B cell (primary cell): ENCODE measurements at regions not wholly inside any gene's neighbourhood (a gene's known extent, or its start where the extent isn't known, plus 50 kb on each side); places are given as distances from the start of the nearest gene placed in this dataset.

Experiments used
- ATAC-seq: fragments of 200-7000 bp; cut with Tn5 transposase; one replicate; pipeline ENCODE4 v1.10.0; 2021; ENCODE audit warnings: low read depth, mild to moderate bottlenecking, moderate number of reproducible peaks, moderate library complexity
- CTCF ChIA-PET: fragments of 350-600 bp; sonication (Branson Sonifier 250); formaldehyde crosslinking; loops from one replicate; lab custom pipeline; 2021; ENCODE audit warnings: antibody characterized with exemption, inconsistent platforms; lab: Charles Lee
- POLR2A ChIA-PET: fragments of 350-600 bp; sonication (Branson Sonifier 250); formaldehyde crosslinking; loops from one replicate; lab custom pipeline; 2021; ENCODE audit warnings: antibody characterized with exemption; lab: Charles Lee
- DNase-seq: peaks from one replicate; pipeline ENCODE4 v3.0.0; 2013
- H2AFZ ChIP-seq: 2 replicates; pipeline ENCODE4 v1.6.1; 2012; ENCODE audit warnings: mild to moderate bottlenecking, low read depth, low read length; ENCODE audit not compliant: insufficient read depth, poor library complexity, severe bottlenecking
- H3K27ac ChIP-seq, 2 donors: 1 replicate in 1 of 2; 2 replicates in 1 of 2; pipeline ENCODE4 v1.5.1; 2012 to 2013; ENCODE audit warnings: low read length in 2 of 2, mild to moderate bottlenecking in 2 of 2, moderate library complexity in 1 of 2
- H3K27me3 ChIP-seq, 4 experiments: fragments of 200-600 bp in 1 of 4; sonication (generic) in 1 of 4; replicated peaks in 1 of 4; 1 replicate in 2 of 4; 2 replicates in 2 of 4; pipeline versions ENCODE4 v1.6.1 to v1.7.0; 2013 to 2016; ENCODE audit warnings: low read length in 3 of 4, mild to moderate bottlenecking in 2 of 4, mixed read lengths in 1 of 4, moderate library complexity in 1 of 4; ENCODE audit not compliant: insufficient read depth in 4 of 4, control insufficient read depth in 3 of 4; ENCODE audit errors: control extremely low read depth in 1 of 4
- H3K36me3 ChIP-seq, 2 experiments: replicated peaks in 1 of 2; 1 replicate in 1 of 2; 2 replicates in 1 of 2; pipeline versions ENCODE4 v1.6.1 to v1.7.1; 2013; ENCODE audit warnings: low read length in 1 of 2; ENCODE audit not compliant: insufficient read depth in 2 of 2, control insufficient read depth in 1 of 2; ENCODE audit errors: control extremely low read depth in 1 of 2, extremely low read depth in 1 of 2
- H3K4me1 ChIP-seq, 2 donors: fragments of 200-600 bp in 1 of 2; sonication (generic) in 1 of 2; 1 replicate in 1 of 2; 2 replicates in 1 of 2; pipeline versions ENCODE4 v1.5.1 to v1.6.1; 2013 to 2017; ENCODE audit warnings: low read length in 2 of 2; ENCODE audit not compliant: control insufficient read depth in 2 of 2, insufficient read depth in 2 of 2
- H3K4me2 ChIP-seq: replicated peaks from 2 replicates; pipeline ENCODE3; 2012; ENCODE audit warnings: mild to moderate bottlenecking, low read depth, low read length; ENCODE audit not compliant: poor library complexity, severe bottlenecking
- H3K4me3 ChIP-seq, 5 experiments: fragments of 200-600 bp in 1 of 5; sonication (generic) in 1 of 5; 1 replicate in 3 of 5; 2 replicates in 2 of 5; pipeline versions ENCODE4 v1.5.1 to v1.7.0; 2011 to 2016; ENCODE audit warnings: low read length in 4 of 5, mild to moderate bottlenecking in 4 of 5, low read depth in 2 of 5, control low read depth in 1 of 5, moderate library complexity in 1 of 5; ENCODE audit not compliant: insufficient read depth in 1 of 5; ENCODE audit errors: control extremely low read depth in 1 of 5, extremely low read depth in 1 of 5
- H3K79me2 ChIP-seq: fragments of 200-600 bp; sonication (generic); one replicate; pipeline ENCODE4 v1.6.0; 2016; ENCODE audit warnings: low read length; ENCODE audit not compliant: control insufficient read depth, insufficient read depth
- H3K9ac ChIP-seq: fragments of 200-600 bp; sonication (generic); 2 replicates; pipeline ENCODE4 v1.6.1; 2017; ENCODE audit warnings: mild to moderate bottlenecking, low read length, moderate library complexity
- H3K9me3 ChIP-seq, 3 donors: one replicate each; pipeline versions ENCODE4 v1.6.1 to v1.7.1; 2013; ENCODE audit warnings: low read length in 2 of 3; ENCODE audit not compliant: control insufficient read depth in 2 of 3, insufficient read depth in 1 of 3; ENCODE audit errors: control extremely low read depth in 1 of 3
- H4K20me1 ChIP-seq: 2 replicates; pipeline ENCODE4 v1.6.0; 2012; ENCODE audit warnings: mild to moderate bottlenecking, low read length; ENCODE audit not compliant: insufficient read depth, control insufficient read depth, poor library complexity, severe bottlenecking
- H3K27ac Mint-ChIP-seq: one replicate; pipeline ENCODE4 v1.8.0; 2021; ENCODE audit warnings: mixed read lengths
- H3K27me3 Mint-ChIP-seq: one replicate; pipeline ENCODE4 v1.8.0; 2021; ENCODE audit warnings: mixed read lengths
- H3K4me1 Mint-ChIP-seq: one replicate; pipeline ENCODE4 v1.8.0; 2021; ENCODE audit warnings: mixed read lengths
- H3K4me3 Mint-ChIP-seq: one replicate; pipeline ENCODE4 v1.8.0; 2021; ENCODE audit warnings: mixed read lengths
- H3K9me3 Mint-ChIP-seq: one replicate; pipeline ENCODE4 v1.8.0; 2022; ENCODE audit warnings: mixed read lengths; ENCODE audit not compliant: insufficient read depth
- EZH2 ChIP-seq: IDR thresholded peaks from 2 replicates; pipeline ENCODE4 v1.6.1; 2012; ENCODE audit warnings: borderline replicate concordance, low read depth, mild to moderate bottlenecking, moderate library complexity, low read length; ENCODE audit not compliant: insufficient read depth, poor library complexity, severe bottlenecking
- WGBS: methylation state at CpG from one replicate; pipeline ENCODE4 v1.1.5; 2013; ENCODE audit warnings: missing lambda C conversion rate; ENCODE audit not compliant: insufficient coverage; 5-methylcytosine and 5-hydroxymethylcytosine counted together
- intact Hi-C: fragments of 100-400 bp; cut with micrococcal nuclease; formaldehyde crosslinking; loops from one replicate; pipeline ENCODE4 v1.10.0; 2022
- TF ChIP-seq, protein P1 (sequence below): fragments of 200-600 bp; IDR thresholded peaks from one replicate; pipeline ENCODE4 v1.8.0; 2022; ENCODE audit warnings: antibody characterized with exemption, mild to moderate bottlenecking

DNA sequence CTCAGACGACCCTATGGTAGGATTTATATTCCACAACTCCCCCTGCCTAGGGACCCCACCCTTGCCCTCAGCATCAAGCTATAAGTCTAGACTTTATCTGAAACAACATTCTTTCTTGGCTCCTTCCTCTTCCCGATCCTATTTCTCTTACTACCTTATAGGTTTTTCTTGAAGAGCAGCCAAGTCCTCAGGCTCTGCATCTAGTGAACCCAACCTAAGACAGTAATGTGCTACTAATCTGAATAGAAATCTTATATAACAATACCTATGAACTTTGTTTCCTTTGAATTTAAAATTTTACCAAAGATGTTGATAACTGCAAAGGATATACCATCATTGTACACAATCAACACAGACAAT is 96.7 kb upstream of the BMP4 start:
- ChIA-PET CTCF (interaction anchor here (0.6 kb wide), 1 partner anchor 619 kb away, joined by 3 read pairs; no protein-coding TSS in a partner anchor), POLR2A (no interaction called here)
- H3K4me3 ChIP-seq = no peak overlapping the region

DNA sequence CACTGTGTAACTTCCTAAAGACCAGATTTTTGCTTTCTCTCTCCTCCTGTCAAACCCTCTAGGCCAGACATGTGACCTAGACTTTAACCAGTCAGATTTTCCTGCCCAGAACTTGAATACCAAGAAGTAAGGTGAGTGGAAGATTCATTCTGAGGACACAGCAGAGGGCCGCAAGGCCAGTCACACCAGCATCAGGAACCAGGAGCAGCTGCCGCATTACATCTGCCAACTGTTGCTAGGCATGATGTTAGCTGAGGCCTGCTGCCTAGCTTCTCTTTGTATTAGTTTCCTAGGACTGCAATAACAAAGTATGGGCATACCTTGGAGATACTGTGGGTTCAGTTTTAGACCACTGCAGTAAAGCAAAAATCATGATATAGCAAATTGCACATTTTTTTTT is 101.9 kb upstream of the BMP4 start:
- Histone ChIP-seq H3K9ac (no peak overlapping the region), H3K4me2 (no peak overlapping the region), H3K79me2 (no peaks in the 10 kb centered on the region), H3K27me3 (no peaks in the 10 kb centered on the region), H3K4me1 (no peaks in the 10 kb centered on the region), H2AFZ (no peak overlapping the region), H3K4me3 (no peak overlapping the region), H3K9me3 (peaks cover 0 to 1% (median 0%) of the 10 kb centered on the region in 3 donors), H4K20me1 (no peaks in the 10 kb centered on the region), H3K27ac (no peak overlapping the region), H3K36me3 (no peaks in the 10 kb centered on the region)
- DNase-seq = no peak
- CTCF ChIA-PET = no interaction called here
- H3K27ac Mint-ChIP-seq = no peak overlapping the region
- H3K4me3 Mint-ChIP-seq = no peak overlapping the region
- peaks cover 3% of the 10 kb centered on the region for H3K27me3 Mint-ChIP-seq
- WGBS = 96% methylated on average over 2 of the region's 2 CpGs
- H3K9me3 Mint-ChIP-seq = no peaks in the 10 kb centered on the region
- intact Hi-C loops = no loop called here
- ATAC-seq = no peak
- no peaks in the 10 kb centered on the region for H3K4me1 Mint-ChIP-seq
- POLR2A ChIA-PET = no interaction called here
- no peak for TF ChIP-seq EZH2
- TF ChIP-seq, protein P1, sequence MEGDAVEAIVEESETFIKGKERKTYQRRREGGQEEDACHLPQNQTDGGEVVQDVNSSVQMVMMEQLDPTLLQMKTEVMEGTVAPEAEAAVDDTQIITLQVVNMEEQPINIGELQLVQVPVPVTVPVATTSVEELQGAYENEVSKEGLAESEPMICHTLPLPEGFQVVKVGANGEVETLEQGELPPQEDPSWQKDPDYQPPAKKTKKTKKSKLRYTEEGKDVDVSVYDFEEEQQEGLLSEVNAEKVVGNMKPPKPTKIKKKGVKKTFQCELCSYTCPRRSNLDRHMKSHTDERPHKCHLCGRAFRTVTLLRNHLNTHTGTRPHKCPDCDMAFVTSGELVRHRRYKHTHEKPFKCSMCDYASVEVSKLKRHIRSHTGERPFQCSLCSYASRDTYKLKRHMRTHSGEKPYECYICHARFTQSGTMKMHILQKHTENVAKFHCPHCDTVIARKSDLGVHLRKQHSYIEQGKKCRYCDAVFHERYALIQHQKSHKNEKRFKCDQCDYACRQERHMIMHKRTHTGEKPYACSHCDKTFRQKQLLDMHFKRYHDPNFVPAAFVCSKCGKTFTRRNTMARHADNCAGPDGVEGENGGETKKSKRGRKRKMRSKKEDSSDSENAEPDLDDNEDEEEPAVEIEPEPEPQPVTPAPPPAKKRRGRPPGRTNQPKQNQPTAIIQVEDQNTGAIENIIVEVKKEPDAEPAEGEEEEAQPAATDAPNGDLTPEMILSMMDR = no peak

More for the DNA sequence above, 96.7 kb upstream of the BMP4 start:
- no peak overlapping the region for H2AFZ ChIP-seq
- no peaks in the 10 kb centered on the region for H3K79me2 ChIP-seq
- intact Hi-C loops = no loop called here
- H3K9ac ChIP-seq = no peak overlapping the region
- no peaks in the 10 kb centered on the region for H3K9me3 Mint-ChIP-seq
- ATAC-seq = no peak
- DNase-seq = no peak
- H3K27me3 Mint-ChIP-seq = no peaks in the 10 kb centered on the region
- no peaks in the 10 kb centered on the region for H3K27me3 ChIP-seq
- no peak for TF ChIP-seq EZH2
- TF ChIP-seq, protein P1 = no peak
- H3K4me1 Mint-ChIP-seq = no peaks in the 10 kb centered on the region
- no peak overlapping the region for H3K4me3 Mint-ChIP-seq
- no peak overlapping the region for H3K27ac Mint-ChIP-seq
- H3K36me3 ChIP-seq = no peaks in the 10 kb centered on the region
- WGBS = 60% methylated on average over 1 of the region's 2 CpGs
- H4K20me1 ChIP-seq = no peaks in the 10 kb centered on the region
- no peaks in the 10 kb centered on the region for H3K4me1 ChIP-seq
- no peak overlapping the region for H3K4me2 ChIP-seq
- H3K27ac ChIP-seq = no peak overlapping the region
- H3K9me3 ChIP-seq = no peaks in the 10 kb centered on the region
